IPS-15b (cell line): ENCODE measurements at regions not wholly inside any gene's neighbourhood (a gene's known extent, or its start where the extent isn't known, plus 50 kb on each side); places are given as distances from the start of the nearest gene placed in this dataset.
"Not testable (repeated sequence)": the region's sequence is repeated elsewhere in the genome, so short reads cannot be mapped to it uniquely, and the experiment has no call there.

ENCODE experiments used
- H3K27me3 ChIP-seq: one replicate; pipeline ENCODE4 v1.6.1; 2013; ENCODE audit warnings: low read length; ENCODE audit not compliant: control insufficient read depth, insufficient read depth
- H3K36me3 ChIP-seq: one replicate; pipeline ENCODE4 v1.6.1; 2013; ENCODE audit warnings: low read length; ENCODE audit not compliant: control insufficient read depth, insufficient read depth
- H3K4me1 ChIP-seq: one replicate; pipeline ENCODE4 v1.6.1; 2013; ENCODE audit warnings: mild to moderate bottlenecking, low read length; ENCODE audit not compliant: control insufficient read depth, insufficient read depth
- H3K4me3 ChIP-seq: one replicate; pipeline ENCODE4 v1.5.1; 2013; ENCODE audit warnings: low read depth, low read length
- H3K9ac ChIP-seq: one replicate; pipeline ENCODE4 v1.6.1; 2013; ENCODE audit warnings: low read depth, mild to moderate bottlenecking, low read length
- H3K9me3 ChIP-seq: one replicate; pipeline ENCODE4 v1.6.1; 2013; ENCODE audit warnings: mild to moderate bottlenecking, low read length; ENCODE audit not compliant: control insufficient read depth, insufficient read depth

DNA sequence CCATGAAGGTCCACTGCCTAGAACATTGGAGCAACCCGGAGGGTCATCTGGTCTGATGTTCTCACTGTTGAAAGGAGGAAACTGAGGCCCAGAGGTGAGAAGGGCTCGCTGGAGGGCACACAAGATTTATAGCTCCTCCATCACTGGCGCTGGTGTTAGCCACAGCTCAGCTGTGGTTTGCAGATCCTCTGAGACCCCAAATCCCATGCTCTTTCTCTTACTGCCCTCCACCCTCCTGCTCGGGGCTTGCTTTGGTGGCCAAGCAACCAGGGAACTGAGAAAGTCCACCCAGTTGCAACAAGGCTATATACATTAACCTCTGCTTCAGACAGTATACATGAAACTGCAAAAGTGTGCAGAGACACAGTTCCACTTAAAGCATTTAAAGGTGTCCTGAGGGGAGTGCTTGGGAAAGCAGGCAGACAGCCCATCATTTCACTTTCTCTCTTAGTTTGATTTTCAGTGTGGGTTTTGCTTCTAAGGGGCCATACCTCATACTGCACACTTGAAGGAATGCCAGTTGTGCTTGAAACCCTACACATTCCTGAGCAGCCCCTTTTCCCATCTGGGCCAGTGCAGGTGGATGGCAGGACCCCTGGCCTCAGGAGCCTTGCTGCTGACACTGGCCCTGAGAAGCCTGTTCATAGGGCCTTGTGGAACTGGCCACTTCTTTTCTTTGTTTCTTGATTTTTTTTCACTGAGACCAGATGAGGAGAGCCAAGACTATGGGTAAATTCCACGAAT, 347.6 kb downstream of the CDC5L start:
- Histone ChIP-seq H3K36me3 (no peaks in the 10 kb centered on the region), H3K4me3 (no peak overlapping the region), H3K27me3 (no peaks in the 10 kb centered on the region), H3K9me3 (no peaks in the 10 kb centered on the region), H3K9ac (no peak overlapping the region), H3K4me1 (peaks cover 2% of the 10 kb centered on the region)

DNA sequence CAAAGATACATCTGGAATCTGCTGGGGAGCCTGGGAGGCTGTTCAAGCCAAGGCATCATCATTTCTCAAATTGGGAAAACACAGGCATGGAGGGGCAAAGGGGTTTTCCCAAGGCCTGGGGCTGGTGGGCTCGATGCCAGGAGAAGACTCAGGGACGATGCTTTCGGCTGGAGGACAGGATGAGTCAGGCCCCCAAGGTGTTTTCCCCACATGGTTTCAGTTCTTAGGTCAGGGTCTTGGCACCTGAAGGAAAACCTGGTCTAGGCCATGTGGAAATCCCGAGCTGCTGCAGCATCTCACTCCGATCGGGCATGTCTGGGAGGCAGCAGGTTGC, 348.1 kb downstream of the CDC5L start:
- Histone ChIP-seq H3K27me3 (no peaks in the 10 kb centered on the region), H3K9ac (no peak overlapping the region), H3K4me1 (peaks cover 2% of the 10 kb centered on the region), H3K4me3 (no peak overlapping the region), H3K36me3 (no peaks in the 10 kb centered on the region), H3K9me3 (no peaks in the 10 kb centered on the region)

GRCh38 chr6:44737341-44737740, 349.8 kb downstream of the CDC5L start:
- peaks cover 2% of the 10 kb centered on the region for H3K4me1 ChIP-seq
- H3K9ac ChIP-seq = no peak overlapping the region
- H3K4me3 ChIP-seq = no peak overlapping the region
- H3K36me3 ChIP-seq = no peaks in the 10 kb centered on the region
- H3K9me3 ChIP-seq = no peaks in the 10 kb centered on the region
- no peaks in the 10 kb centered on the region for H3K27me3 ChIP-seq

DNA sequence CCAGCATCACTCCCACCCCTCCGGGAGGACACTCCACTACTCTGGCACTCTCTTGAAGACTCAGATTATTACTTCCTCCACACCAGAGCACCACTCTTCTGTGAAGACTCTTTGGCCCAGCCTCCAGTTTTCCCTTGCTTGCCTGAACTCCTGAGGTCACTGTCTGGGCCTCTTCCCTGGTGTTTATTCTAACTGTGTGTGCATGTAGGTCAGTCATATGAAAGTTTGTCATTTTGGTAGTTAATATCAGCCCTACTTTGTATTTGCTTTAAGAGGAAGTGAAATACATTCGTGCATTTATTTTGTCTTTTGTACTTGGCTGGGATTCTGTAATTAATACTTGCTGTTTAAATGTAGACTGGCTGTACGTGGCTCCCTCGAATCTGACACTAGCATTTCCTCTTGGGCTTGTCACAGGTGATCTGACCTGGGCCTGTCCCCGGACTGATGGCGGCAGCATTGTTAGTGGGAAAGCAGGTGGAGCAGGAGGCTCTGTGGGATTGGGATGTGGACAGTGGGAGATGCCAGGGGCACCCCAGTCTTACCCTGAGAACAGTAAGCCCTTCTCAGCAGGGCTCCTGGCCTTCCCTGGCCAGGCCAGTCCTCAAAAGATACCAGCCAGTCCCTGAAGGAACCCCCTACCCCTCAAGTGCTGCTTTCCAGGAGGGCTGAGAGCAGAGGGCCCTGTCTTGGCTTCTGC, 350.5 kb downstream of the CDC5L start:
- no peak overlapping the region for H3K4me3 ChIP-seq
- no peak overlapping the region for H3K9ac ChIP-seq
- H3K9me3 ChIP-seq = no peaks in the 10 kb centered on the region
- no peaks in the 10 kb centered on the region for H3K27me3 ChIP-seq
- H3K36me3 ChIP-seq = no peaks in the 10 kb centered on the region
- peaks cover 2% of the 10 kb centered on the region for H3K4me1 ChIP-seq

GRCh38 chr6:44738601-44739146, 351.2 kb downstream of the CDC5L start:
- no peak overlapping the region for H3K4me3 ChIP-seq

GRCh38 chr6:44739181-44739580, 351.7 kb downstream of the CDC5L start:
- no peak overlapping the region for H3K9ac ChIP-seq
- no peak overlapping the region for H3K4me3 ChIP-seq
- no peaks in the 10 kb centered on the region for H3K9me3 ChIP-seq
- no peaks in the 10 kb centered on the region for H3K27me3 ChIP-seq
- H3K4me1 ChIP-seq = peaks cover 2% of the 10 kb centered on the region
- H3K36me3 ChIP-seq = no peaks in the 10 kb centered on the region

More at GRCh38 chr6:44738601-44739146, 351.2 kb downstream of the CDC5L start:
- Histone ChIP-seq H3K36me3 (no peaks in the 10 kb centered on the region), H3K27me3 (no peaks in the 10 kb centered on the region), H3K4me1 (peaks cover 2% of the 10 kb centered on the region), H3K9ac (no peak overlapping the region), H3K9me3 (no peaks in the 10 kb centered on the region)

- Histone ChIP-seq H3K36me3 (no peaks in the 10 kb centered on the region), H3K27me3 (no peaks in the 10 kb centered on the region), H3K4me1 (peaks cover 2% of the 10 kb centered on the region), H3K9ac (no peak overlapping the region), H3K9me3 (no peaks in the 10 kb centered on the region), H3K4me3 (no peak overlapping the region)
These were observed 353.1 kb downstream of the CDC5L start for GRCh38 chr6:44740566-44741120.

DNA sequence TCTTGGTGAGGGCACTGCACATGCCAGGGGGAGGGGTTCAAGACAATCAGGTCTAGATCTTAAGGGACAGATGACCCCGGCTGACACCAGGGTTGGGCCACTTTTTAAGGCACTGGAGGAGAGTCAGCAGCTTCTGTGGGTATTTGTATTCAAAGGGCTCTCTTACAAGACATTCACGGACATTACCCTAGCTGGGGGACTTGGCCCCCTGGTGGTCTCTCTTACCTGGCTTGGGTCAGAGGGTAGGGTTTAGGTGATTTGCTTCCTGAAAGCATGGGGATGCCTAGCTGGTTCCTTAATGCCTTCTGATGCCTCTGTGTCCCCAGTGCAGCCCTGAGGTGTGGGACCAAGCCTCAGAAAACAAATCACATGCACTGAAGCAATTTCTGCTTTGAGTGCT, 354.7 kb downstream of the CDC5L start:
- H3K27me3 ChIP-seq = no peaks in the 10 kb centered on the region
- no peak overlapping the region for H3K9ac ChIP-seq
- H3K4me1 ChIP-seq = peaks cover 2% of the 10 kb centered on the region
- H3K36me3 ChIP-seq = no peaks in the 10 kb centered on the region
- H3K9me3 ChIP-seq = no peaks in the 10 kb centered on the region
- H3K4me3 ChIP-seq = no peak overlapping the region

DNA sequence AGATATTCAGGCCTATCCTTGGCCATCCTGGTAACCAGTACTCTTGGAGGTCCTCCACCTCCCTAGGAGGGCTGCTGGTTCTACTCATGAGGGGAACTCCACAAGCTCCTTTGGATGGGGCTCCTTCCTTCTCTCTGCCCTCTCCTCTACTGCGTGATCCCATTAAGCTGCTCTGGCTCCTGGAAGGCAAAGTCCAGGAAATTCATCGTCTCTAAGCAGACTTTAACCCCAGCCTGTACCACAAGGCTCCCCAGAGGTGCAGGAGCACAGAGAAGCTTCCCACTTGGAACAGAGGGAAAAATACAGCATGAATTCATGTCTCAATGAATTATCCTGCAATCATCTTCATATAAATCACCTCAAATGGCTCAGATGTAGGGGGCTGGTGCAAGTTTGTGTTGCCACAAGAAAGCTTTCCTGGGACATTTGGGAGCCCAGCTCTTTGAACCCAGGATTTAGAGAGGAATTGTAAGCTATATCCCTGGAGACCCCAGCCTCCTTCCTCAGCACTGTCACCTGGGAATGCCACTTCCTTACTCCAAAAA, 355.4 kb downstream of the CDC5L start:
- peaks cover 2% of the 10 kb centered on the region for H3K4me1 ChIP-seq
- H3K4me3 ChIP-seq = no peak overlapping the region
- no peaks in the 10 kb centered on the region for H3K36me3 ChIP-seq
- H3K9ac ChIP-seq = no peak overlapping the region
- no peaks in the 10 kb centered on the region for H3K9me3 ChIP-seq
- H3K27me3 ChIP-seq = no peaks in the 10 kb centered on the region

DNA sequence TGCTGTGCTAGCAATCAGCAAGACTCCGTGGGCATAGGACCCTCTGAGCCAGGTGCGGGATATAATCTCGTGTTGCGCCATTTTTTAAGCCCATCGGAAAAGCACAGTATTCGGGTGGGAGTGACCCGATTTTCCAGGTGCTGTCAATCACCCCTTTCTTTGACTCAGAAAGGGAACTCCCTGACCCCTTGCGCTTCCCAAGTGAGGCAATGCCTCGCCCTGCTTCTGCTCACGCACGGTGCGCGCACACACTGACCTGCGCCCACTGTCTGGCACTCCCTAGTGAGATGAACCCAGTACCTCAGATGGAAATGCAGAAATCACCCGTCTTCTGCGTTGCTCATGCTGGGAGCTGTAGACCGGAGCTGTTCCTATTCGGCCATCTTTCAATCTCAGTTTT, 372.6 kb downstream of the CDC5L start:
- not testable (repeated sequence) for H3K9ac ChIP-seq, H3K4me1 ChIP-seq, H3K27me3 ChIP-seq, H3K9me3 ChIP-seq, H3K4me3 ChIP-seq, H3K36me3 ChIP-seq

- no peaks in the 10 kb centered on the region for H3K36me3 ChIP-seq
- peaks cover 4% of the 10 kb centered on the region for H3K9me3 ChIP-seq
- H3K4me3 ChIP-seq = no peak overlapping the region
- no peaks in the 10 kb centered on the region for H3K27me3 ChIP-seq
- no peak overlapping the region for H3K9ac ChIP-seq
- H3K4me1 ChIP-seq = no peaks in the 10 kb centered on the region
These were observed 373.5 kb downstream of the CDC5L start for GRCh38 chr6:44761046-44761445.
